Endodermal cell (in vitro differentiated cells): ENCODE measurements at regions not wholly inside any gene's neighbourhood (a gene's known extent, or its start where the extent isn't known, plus 50 kb on each side); places are given as distances from the start of the nearest gene placed in this dataset.

ENCODE experiments used
- DNase-seq: peaks from one replicate; pipeline ENCODE4 v3.0.0-alpha.2; 2017
- H3K27ac ChIP-seq: 2 replicates; pipeline ENCODE4 v1.5.1; 2013; ENCODE audit warnings: mild to moderate bottlenecking, low read depth, low read length, moderate library complexity
- H3K27me3 ChIP-seq: 2 replicates; pipeline ENCODE4 v1.6.1; 2013; ENCODE audit warnings: mild to moderate bottlenecking, low read length, moderate library complexity; ENCODE audit not compliant: insufficient read depth, control insufficient read depth, poor library complexity, severe bottlenecking
- H3K36me3 ChIP-seq: 2 replicates; pipeline ENCODE4 v1.7.0; 2013; ENCODE audit warnings: mild to moderate bottlenecking, low read length, moderate library complexity; ENCODE audit not compliant: control insufficient read depth, insufficient read depth
- H3K4me1 ChIP-seq: one replicate; pipeline ENCODE4 v1.7.0; 2013; ENCODE audit warnings: low read length; ENCODE audit not compliant: control insufficient read depth, insufficient read depth
- H3K4me3 ChIP-seq: 2 replicates; pipeline ENCODE4 v1.5.1; 2013; ENCODE audit warnings: mild to moderate bottlenecking, low read length, moderate library complexity
- H3K9ac ChIP-seq: 2 replicates; pipeline ENCODE4 v1.6.1; 2013; ENCODE audit warnings: mild to moderate bottlenecking, low read length, moderate library complexity; ENCODE audit not compliant: poor library complexity, severe bottlenecking; ENCODE audit errors: extremely low read depth
- H3K9me3 ChIP-seq: 2 replicates; pipeline ENCODE4 v1.6.1; 2013; ENCODE audit warnings: mild to moderate bottlenecking, low read length, moderate library complexity; ENCODE audit not compliant: control insufficient read depth
- H3K27ac Mint-ChIP-seq: 2 replicates; pipeline ENCODE4 v1.8.0; 2020; ENCODE audit warnings: mixed read lengths
- H3K27me3 Mint-ChIP-seq: 2 replicates; pipeline ENCODE4 v1.8.0; 2021; ENCODE audit warnings: mild to moderate bottlenecking, mixed read lengths; ENCODE audit not compliant: insufficient read depth
- H3K36me3 Mint-ChIP-seq: 2 replicates; pipeline ENCODE4 v1.8.0; 2020; ENCODE audit warnings: low read depth, mixed read lengths
- H3K4me1 Mint-ChIP-seq: 2 replicates; pipeline ENCODE4 v1.8.0; 2020; ENCODE audit warnings: mixed read lengths
- H3K4me3 Mint-ChIP-seq: 2 replicates; pipeline ENCODE4 v1.8.0; 2020; ENCODE audit warnings: mild to moderate bottlenecking, moderate library complexity, mixed read lengths
- H3K9me3 Mint-ChIP-seq: 2 replicates; pipeline ENCODE4 v1.8.0; 2020; ENCODE audit warnings: mild to moderate bottlenecking, mixed read lengths
- WGBS, 2 experiments: methylation state at CpG; one replicate each; pipeline versions ENCODE4 v1.1.5 to v1.1.7; 2013; ENCODE audit warnings: missing lambda C conversion rate in 2 of 2, mixed read lengths in 1 of 2; ENCODE audit not compliant: insufficient coverage in 1 of 2, insufficient read length in 1 of 2; 5-methylcytosine and 5-hydroxymethylcytosine counted together
- TF ChIP-seq, protein P1 (sequence below): fragments of 200-600 bp; sonication (generic); conservative IDR thresholded peaks from 2 replicates; pipeline ENCODE4 v1.5.0; 2021; ENCODE audit warnings: antibody characterized with exemption, mild to moderate bottlenecking

DNA sequence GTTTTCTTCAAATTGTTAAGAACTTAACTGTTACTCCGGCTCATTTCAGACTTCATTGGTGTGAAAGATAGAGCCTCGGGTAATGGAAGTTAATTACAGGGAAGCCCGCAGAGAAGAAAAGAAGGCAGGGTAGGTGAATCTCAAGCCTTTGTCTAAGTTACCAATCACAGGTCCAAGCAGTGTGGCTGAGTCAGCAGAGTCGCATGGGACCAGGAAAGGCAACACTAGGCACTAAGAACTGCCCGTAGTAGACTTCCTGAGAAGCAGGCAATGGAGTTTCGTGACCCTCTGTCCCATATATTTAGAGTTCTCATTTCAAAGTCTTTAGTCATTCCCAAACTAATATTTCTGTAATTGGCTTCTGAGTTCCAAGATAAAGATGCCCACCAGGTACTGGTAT is 122.9 kb upstream of the STT3B start:
- Mint-ChIP-seq H3K27me3 (no peaks in the 10 kb centered on the region), H3K27ac (no peak overlapping the region), H3K9me3 (no peaks in the 10 kb centered on the region), H3K4me3 (no peak overlapping the region), H3K4me1 (peaks cover 10% of the 10 kb centered on the region), H3K36me3 (no peaks in the 10 kb centered on the region)
- no peaks in the 10 kb centered on the region for H3K9me3 ChIP-seq
- H3K27ac ChIP-seq, result no peak overlapping the region
- TF ChIP-seq, protein P1, sequence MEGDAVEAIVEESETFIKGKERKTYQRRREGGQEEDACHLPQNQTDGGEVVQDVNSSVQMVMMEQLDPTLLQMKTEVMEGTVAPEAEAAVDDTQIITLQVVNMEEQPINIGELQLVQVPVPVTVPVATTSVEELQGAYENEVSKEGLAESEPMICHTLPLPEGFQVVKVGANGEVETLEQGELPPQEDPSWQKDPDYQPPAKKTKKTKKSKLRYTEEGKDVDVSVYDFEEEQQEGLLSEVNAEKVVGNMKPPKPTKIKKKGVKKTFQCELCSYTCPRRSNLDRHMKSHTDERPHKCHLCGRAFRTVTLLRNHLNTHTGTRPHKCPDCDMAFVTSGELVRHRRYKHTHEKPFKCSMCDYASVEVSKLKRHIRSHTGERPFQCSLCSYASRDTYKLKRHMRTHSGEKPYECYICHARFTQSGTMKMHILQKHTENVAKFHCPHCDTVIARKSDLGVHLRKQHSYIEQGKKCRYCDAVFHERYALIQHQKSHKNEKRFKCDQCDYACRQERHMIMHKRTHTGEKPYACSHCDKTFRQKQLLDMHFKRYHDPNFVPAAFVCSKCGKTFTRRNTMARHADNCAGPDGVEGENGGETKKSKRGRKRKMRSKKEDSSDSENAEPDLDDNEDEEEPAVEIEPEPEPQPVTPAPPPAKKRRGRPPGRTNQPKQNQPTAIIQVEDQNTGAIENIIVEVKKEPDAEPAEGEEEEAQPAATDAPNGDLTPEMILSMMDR, result no peak
- no peak overlapping the region for H3K4me3 ChIP-seq
- no peak overlapping the region for H3K9ac ChIP-seq
- H3K36me3 ChIP-seq, result no peaks in the 10 kb centered on the region
- WGBS, 2 experiments, result 87 to 88% methylated on average over 4 to 6 of the region's 6 CpGs
- peaks cover 5% of the 10 kb centered on the region for H3K4me1 ChIP-seq
- H3K27me3 ChIP-seq, result no peaks in the 10 kb centered on the region
- no peak for DNase-seq

DNA sequence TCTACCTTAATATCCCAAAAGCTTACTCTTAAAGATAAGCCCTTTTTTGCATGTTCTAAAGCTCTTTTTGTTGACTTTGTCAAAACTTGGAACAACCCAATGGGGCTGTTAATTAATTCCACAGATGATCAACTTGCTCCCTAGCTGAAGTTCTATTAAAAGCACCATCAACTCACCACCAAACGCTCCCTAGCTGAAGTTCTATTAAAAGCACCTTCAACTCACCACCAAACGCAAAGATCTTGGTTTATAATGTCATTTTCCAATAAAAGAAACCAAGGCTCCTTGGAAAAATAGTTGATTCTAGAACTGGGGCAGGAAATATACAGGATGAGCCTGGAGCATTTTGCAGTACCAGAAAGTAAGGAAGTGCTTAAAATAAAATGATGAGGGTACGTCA is 122.3 kb upstream of the STT3B start:
- TF ChIP-seq, protein P1, result no peak
- Mint-ChIP-seq H3K27ac (no peak overlapping the region), H3K4me3 (no peak overlapping the region), H3K9me3 (no peaks in the 10 kb centered on the region), H3K27me3 (no peaks in the 10 kb centered on the region), H3K4me1 (peaks cover 7% of the 10 kb centered on the region), H3K36me3 (no peaks in the 10 kb centered on the region)
- peaks cover 5% of the 10 kb centered on the region for H3K4me1 ChIP-seq
- H3K9me3 ChIP-seq, result no peaks in the 10 kb centered on the region
- no peaks in the 10 kb centered on the region for H3K27me3 ChIP-seq
- 92 to 100% methylated on average over 1 to 3 of the region's 3 CpGs for WGBS, 2 experiments
- no peak for DNase-seq
- no peak overlapping the region for H3K4me3 ChIP-seq
- no peak overlapping the region for H3K9ac ChIP-seq
- no peak overlapping the region for H3K27ac ChIP-seq
- no peaks in the 10 kb centered on the region for H3K36me3 ChIP-seq

DNA sequence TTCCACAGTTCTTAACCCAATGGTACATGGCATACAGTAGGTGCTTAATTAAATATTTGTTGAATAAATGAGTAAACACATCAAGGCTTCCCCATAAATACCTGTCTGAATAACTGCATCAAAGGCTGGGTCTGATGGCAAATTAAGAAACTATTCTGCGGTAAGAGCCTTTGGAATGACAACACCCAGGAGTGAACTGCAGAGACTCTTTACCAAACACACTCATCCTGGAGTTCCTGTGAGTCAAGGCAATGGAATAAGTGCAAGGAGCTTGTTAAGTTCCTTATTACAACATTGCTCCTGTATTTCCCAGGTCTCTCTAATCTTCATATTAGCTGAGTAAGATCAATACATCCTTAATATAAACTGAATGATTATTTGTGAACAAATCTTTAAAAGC is 119.9 kb upstream of the STT3B start:
- Histone ChIP-seq H3K9me3 (no peaks in the 10 kb centered on the region), H3K36me3 (no peaks in the 10 kb centered on the region), H3K27me3 (no peaks in the 10 kb centered on the region), H3K4me3 (no peak overlapping the region), H3K9ac (no peak overlapping the region), H3K4me1 (no peaks in the 10 kb centered on the region), H3K27ac (no peak overlapping the region)
- no peak overlapping the region for H3K27ac Mint-ChIP-seq
- H3K4me3 Mint-ChIP-seq, result no peak overlapping the region
- no peaks in the 10 kb centered on the region for H3K36me3 Mint-ChIP-seq
- 100% methylated on average over 1 of the region's 1 CpG for WGBS, 2 experiments
- TF ChIP-seq, protein P1, result no peak
- H3K27me3 Mint-ChIP-seq, result no peaks in the 10 kb centered on the region
- H3K4me1 Mint-ChIP-seq, result no peaks in the 10 kb centered on the region
- H3K9me3 Mint-ChIP-seq, result no peaks in the 10 kb centered on the region
- no peak for DNase-seq
